ENCODE measurements at regions not wholly inside any gene's neighbourhood (a gene's known extent, or its start where the extent isn't known, plus 50 kb on each side); places are given as distances from the start of the nearest gene placed in this dataset.

GRCh38 chr12:111064154-111064553, 143.8 kb upstream of the MYL2 start:
- TF ChIP-seq CTCF (IDR thresholded peaks at IDR 0.05) = no peak

GRCh38 chr12:111063295-111064026, 143.1 kb upstream of the MYL2 start:
- TF ChIP-seq CTCF (IDR thresholded peaks at IDR 0.05) = no peak
- ATAC-seq (ENCODE audit: low FRiP score) = no peak
- no peak for DNase-seq (ENCODE audit: low spot score)

More at GRCh38 chr12:111064154-111064553, 143.8 kb upstream of the MYL2 start:
- no peak for ATAC-seq (ENCODE audit: low FRiP score)
- DNase-seq (ENCODE audit: low spot score) = no peak

- no peak for TF ChIP-seq CTCF (IDR thresholded peaks at IDR 0.05)
- ATAC-seq (ENCODE audit: low FRiP score) (no peak), DNase-seq (ENCODE audit: low spot score) (no peak)
These were observed 137.5 kb upstream of the MYL2 start for GRCh38 chr12:111057701-111058425.

- TF ChIP-seq CTCF (IDR thresholded peaks at IDR 0.05) = no peak
- no peak for DNase-seq (ENCODE audit: low spot score)
- no peak for ATAC-seq (ENCODE audit: low FRiP score)
These were observed 136.5 kb upstream of the MYL2 start for GRCh38 chr12:111056618-111057521.

GRCh38 chr12:111055181-111055880, 135.0 kb upstream of the MYL2 start:
- TF ChIP-seq CTCF (IDR thresholded peaks at IDR 0.05) = no peak
- DNase-seq (ENCODE audit: low spot score) (no peak), ATAC-seq (ENCODE audit: low FRiP score) (no peak)

- DNase-seq (ENCODE audit: low spot score) (no peak), ATAC-seq (ENCODE audit: low FRiP score) (no peak)
- TF ChIP-seq CTCF (IDR thresholded peaks at IDR 0.05) = no peak
These were observed 128.6 kb upstream of the MYL2 start for GRCh38 chr12:111048991-111049390.

Data from omental fat pad (tissue), 3 donors.